PC-3 (cell line): ENCODE measurements at regions not wholly inside any gene's neighbourhood (a gene's known extent, or its start where the extent isn't known, plus 50 kb on each side); places are given as distances from the start of the nearest gene placed in this dataset.

Experiments used
- ATAC-seq: fragments of 200-7000 bp; cut with Tn5 transposase; 2 replicates; pipeline ENCODE4 v1.9.1; 2020; ENCODE audit warnings: mild to moderate bottlenecking, moderate library complexity
- BruUV-seq: library from RNA; stranded (reverse); fragments of 400-500 nt; replicated peaks from 2 replicates; lab custom pipeline; 2021; lab: Mats Ljungman, UMichigan
- CTCF ChIA-PET: fragments of 300-600 bp; sonication (Branson Sonifier 250); formaldehyde crosslinking; loops from one replicate; lab custom pipeline; 2022; ENCODE audit warnings: antibody characterized with exemption; lab: Charles Lee
- POLR2A ChIA-PET: fragments of 300-600 bp; sonication (Branson Sonifier 250); formaldehyde crosslinking; loops from one replicate; lab custom pipeline; 2022; ENCODE audit warnings: antibody characterized with exemption; ENCODE audit not compliant: unreplicated experiment; lab: Charles Lee
- DNase-seq: peaks from one replicate; pipeline ENCODE4 v3.0.0-alpha.2; 2015
- H2AFZ ChIP-seq: fragments of 300-600 bp; sonication (generic); 2 replicates; pipeline ENCODE4 v1.6.0; 2016; ENCODE audit warnings: antibody characterized with exemption, low read length
- H3F3A ChIP-seq: fragments of 300-600 bp; sonication (generic); one replicate; pipeline ENCODE4 v1.6.0; 2017; ENCODE audit warnings: antibody characterized with exemption, low read length, control low read depth, mild to moderate bottlenecking; ENCODE audit not compliant: unreplicated experiment
- H3K27ac ChIP-seq: fragments of 300-600 bp; sonication (generic); 2 replicates; pipeline ENCODE4 v1.5.1; 2016; ENCODE audit warnings: mild to moderate bottlenecking, low read length
- H3K27me3 ChIP-seq: fragments of 300-600 bp; sonication (generic); 2 replicates; pipeline ENCODE4 v1.6.1; 2016; ENCODE audit warnings: low read length, mixed read lengths
- H3K36me3 ChIP-seq: fragments of 300-600 bp; sonication (generic); 2 replicates; pipeline ENCODE4 v1.6.1; 2016; ENCODE audit warnings: low read depth, mixed run types, low read length, mixed read lengths
- H3K4me1 ChIP-seq: fragments of 300-600 bp; sonication (generic); 2 replicates; pipeline ENCODE4 v1.5.1; 2016; ENCODE audit warnings: low read length; ENCODE audit not compliant: insufficient read depth
- H3K4me2 ChIP-seq: fragments of 300-600 bp; sonication (generic); 2 replicates; pipeline ENCODE4 v1.6.0; 2016; ENCODE audit warnings: low read length
- H3K4me3 ChIP-seq: fragments of 300-600 bp; sonication (generic); 2 replicates; pipeline ENCODE4 v1.5.1; 2016; ENCODE audit warnings: mild to moderate bottlenecking, low read length, mixed read lengths
- H3K79me2 ChIP-seq: fragments of 300-600 bp; sonication (generic); 2 replicates; pipeline ENCODE4 v1.6.1; 2017; ENCODE audit warnings: low read length, mixed read lengths
- H3K9ac ChIP-seq: fragments of 300-600 bp; sonication (generic); 2 replicates; pipeline ENCODE4 v1.6.0; 2016; ENCODE audit warnings: mild to moderate bottlenecking, low read length
- H3K9me2 ChIP-seq: fragments of 300-600 bp; sonication (generic); replicated peaks from 2 replicates; pipeline ENCODE4 v1.6.1; 2016; ENCODE audit warnings: mixed run types, low read length, mixed read lengths
- H3K9me3 ChIP-seq: fragments of 300-600 bp; sonication (generic); 2 replicates; pipeline ENCODE4 v1.6.1; 2016; ENCODE audit warnings: low read length, mixed read lengths
- H4K20me1 ChIP-seq: fragments of 300-600 bp; sonication (generic); 2 replicates; pipeline ENCODE4 v1.6.1; 2016; ENCODE audit warnings: low read length, mixed read lengths
- CTCF ChIP-seq: fragments of 300-600 bp; sonication (generic); conservative IDR thresholded peaks from 2 replicates; pipeline ENCODE4 v1.5.1; 2017; ENCODE audit warnings: antibody characterized with exemption, low read depth, mild to moderate bottlenecking, low read length
- EZH2 ChIP-seq: fragments of 300-600 bp; sonication (generic); IDR thresholded peaks from one replicate; pipeline ENCODE4 v1.6.1; 2017; ENCODE audit warnings: antibody characterized with exemption, mild to moderate bottlenecking, low read length; ENCODE audit not compliant: unreplicated experiment
- EZH2phosphoT487 ChIP-seq: fragments of 300-600 bp; sonication (generic); IDR thresholded peaks from 2 replicates; pipeline ENCODE4 v1.6.1; 2018; ENCODE audit warnings: mild to moderate bottlenecking, antibody characterized with exemption, low read length, borderline replicate concordance
- intact Hi-C: fragments of 100-400 bp; cut with micrococcal nuclease; formaldehyde crosslinking; loops from 2 replicates; pipeline ENCODE4 v1.9.0; 2023

GRCh38 chr2:181754105-181754504 is 73.8 kb upstream of the NEUROD1 start:
- TF ChIP-seq EZH2 (no peak), EZH2phosphoT487 (no peak), CTCF (no peak)
- ChIA-PET POLR2A (no interaction called here), CTCF (no interaction called here)
- Histone ChIP-seq H3K27ac (no peak overlapping the region), H2AFZ (no peak overlapping the region), H3K9me3 (no peaks in the 10 kb centered on the region), H3K9ac (no peak overlapping the region), H3F3A (no peaks in the 10 kb centered on the region), H3K9me2 (no peaks in the 10 kb centered on the region), H4K20me1 (no peaks in the 10 kb centered on the region), H3K36me3 (no peaks in the 10 kb centered on the region), H3K27me3 (no peaks in the 10 kb centered on the region), H3K79me2 (no peaks in the 10 kb centered on the region), H3K4me2 (no peak overlapping the region), H3K4me3 (no peak overlapping the region), H3K4me1 (no peaks in the 10 kb centered on the region)
- intact Hi-C loops, result no loop called here
- ATAC-seq (no peak), DNase-seq (no peak)
- no TSS peak for BruUV-seq

GRCh38 chr2:181755181-181755580 is 74.9 kb upstream of the NEUROD1 start:
- H2AFZ ChIP-seq, result no peak overlapping the region
- H3K9ac ChIP-seq, result no peak overlapping the region
- H3K4me3 ChIP-seq, result no peak overlapping the region
- no peaks in the 10 kb centered on the region for H3K79me2 ChIP-seq
- H3K27ac ChIP-seq, result no peak overlapping the region
- no peaks in the 10 kb centered on the region for H3K9me2 ChIP-seq
- BruUV-seq, result no TSS peak
- TF ChIP-seq EZH2, result no peak
- H3K4me1 ChIP-seq, result no peaks in the 10 kb centered on the region
- no peak for ATAC-seq
- H3F3A ChIP-seq, result no peaks in the 10 kb centered on the region
- intact Hi-C loops, result no loop called here
- H3K27me3 ChIP-seq, result no peaks in the 10 kb centered on the region
- POLR2A ChIA-PET, result interaction anchor here (0.7 kb wide), 1 partner anchor 26 kb away, joined by 4 read pairs; no protein-coding TSS in a partner anchor
- H3K36me3 ChIP-seq, result no peaks in the 10 kb centered on the region
- CTCF ChIA-PET, result no interaction called here
- DNase-seq, result no peak
- H4K20me1 ChIP-seq, result no peaks in the 10 kb centered on the region
- H3K9me3 ChIP-seq, result no peaks in the 10 kb centered on the region
- H3K4me2 ChIP-seq, result no peak overlapping the region

- Histone ChIP-seq H3K9ac (no peak overlapping the region), H3K4me3 (no peak overlapping the region), H3K27me3 (no peaks in the 10 kb centered on the region), H3K36me3 (no peaks in the 10 kb centered on the region), H3K4me2 (no peak overlapping the region), H4K20me1 (no peaks in the 10 kb centered on the region), H3K9me3 (no peaks in the 10 kb centered on the region), H3K4me1 (no peaks in the 10 kb centered on the region), H3F3A (no peaks in the 10 kb centered on the region), H3K79me2 (no peaks in the 10 kb centered on the region), H3K27ac (no peak overlapping the region), H2AFZ (no peak overlapping the region), H3K9me2 (no peaks in the 10 kb centered on the region)
- ChIA-PET POLR2A (no interaction called here), CTCF (no interaction called here)
- no peak for TF ChIP-seq CTCF
- no peak for TF ChIP-seq EZH2phosphoT487
- intact Hi-C loops, result no loop called here
- DNase-seq, result no peak
- no peak for ATAC-seq
- BruUV-seq, result no TSS peak
Observed at GRCh38 chr2:181760521-181760920, 80.2 kb upstream of the NEUROD1 start.
